ENCODE measurements at regions not wholly inside any gene's neighbourhood (a gene's known extent, or its start where the extent isn't known, plus 50 kb on each side); places are given as distances from the start of the nearest gene placed in this dataset.

DNA sequence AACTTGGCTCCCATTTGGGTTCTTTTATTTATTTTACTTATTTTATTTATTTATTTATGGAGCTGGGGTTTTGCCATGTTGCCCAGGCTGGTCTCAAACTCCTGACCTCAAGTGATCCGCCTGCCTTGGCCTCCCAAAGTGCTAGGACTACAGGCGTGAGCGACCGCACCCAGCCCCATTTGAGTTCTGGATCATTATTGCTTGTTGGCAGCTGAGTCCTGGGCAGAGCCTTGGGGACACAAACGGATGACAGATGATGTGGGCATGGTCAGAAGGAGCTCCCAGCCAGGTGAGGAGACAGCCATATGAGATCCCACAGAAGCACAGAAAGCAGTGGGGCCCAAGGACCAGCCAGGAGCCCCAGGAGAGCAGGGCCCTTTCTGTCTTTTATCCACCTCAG, 254.0 kb downstream of the MATN1 start:
- no peaks in the 10 kb centered on the region for H3K36me3 ChIP-seq
- peaks cover 0 to 10% (median 0%) of the 10 kb centered on the region in 7 donors for H3K27me3 ChIP-seq
- H3K27ac ChIP-seq = no peak overlapping the region
- 71 to 81% methylated on average over 5 of the region's 5 CpGs for WGBS, 2 donors
- no peak for ATAC-seq
- TF ChIP-seq, protein P1, sequence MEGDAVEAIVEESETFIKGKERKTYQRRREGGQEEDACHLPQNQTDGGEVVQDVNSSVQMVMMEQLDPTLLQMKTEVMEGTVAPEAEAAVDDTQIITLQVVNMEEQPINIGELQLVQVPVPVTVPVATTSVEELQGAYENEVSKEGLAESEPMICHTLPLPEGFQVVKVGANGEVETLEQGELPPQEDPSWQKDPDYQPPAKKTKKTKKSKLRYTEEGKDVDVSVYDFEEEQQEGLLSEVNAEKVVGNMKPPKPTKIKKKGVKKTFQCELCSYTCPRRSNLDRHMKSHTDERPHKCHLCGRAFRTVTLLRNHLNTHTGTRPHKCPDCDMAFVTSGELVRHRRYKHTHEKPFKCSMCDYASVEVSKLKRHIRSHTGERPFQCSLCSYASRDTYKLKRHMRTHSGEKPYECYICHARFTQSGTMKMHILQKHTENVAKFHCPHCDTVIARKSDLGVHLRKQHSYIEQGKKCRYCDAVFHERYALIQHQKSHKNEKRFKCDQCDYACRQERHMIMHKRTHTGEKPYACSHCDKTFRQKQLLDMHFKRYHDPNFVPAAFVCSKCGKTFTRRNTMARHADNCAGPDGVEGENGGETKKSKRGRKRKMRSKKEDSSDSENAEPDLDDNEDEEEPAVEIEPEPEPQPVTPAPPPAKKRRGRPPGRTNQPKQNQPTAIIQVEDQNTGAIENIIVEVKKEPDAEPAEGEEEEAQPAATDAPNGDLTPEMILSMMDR (IDR thresholded peaks at IDR 0.05) = no peak
- DNase-seq = no peak
- no peak overlapping the region for H3K4me3 ChIP-seq
- intact Hi-C loops (cut with DNase I) = no loop called here
- no peaks in the 10 kb centered on the region for H3K4me1 ChIP-seq
- H3K9me3 ChIP-seq = no peaks in the 10 kb centered on the region

DNA sequence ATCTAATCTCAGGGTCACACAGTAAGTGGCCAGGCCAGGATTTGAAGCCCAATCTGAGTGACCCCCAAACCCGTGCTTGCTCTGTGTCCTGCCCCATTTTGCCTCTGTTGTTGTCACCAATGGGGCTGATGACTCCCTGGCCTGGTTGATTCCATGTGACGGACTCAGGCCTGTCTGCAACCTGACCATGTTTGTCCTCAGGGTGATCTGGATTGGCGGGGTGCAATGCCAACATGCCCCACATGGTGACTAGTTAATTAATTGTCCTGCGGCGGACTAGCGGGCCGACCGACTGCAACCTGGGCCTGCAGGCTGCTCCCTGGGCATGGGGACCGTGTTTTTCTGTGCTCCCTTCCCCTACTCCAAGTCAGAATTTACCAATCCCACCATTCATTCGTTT, 256.3 kb downstream of the MATN1 start:
- DNase-seq (no peak), ATAC-seq (no peak)
- intact Hi-C loops (cut with DNase I) = no loop called here

GRCh38 chr1:30466610-30467009, 256.8 kb downstream of the MATN1 start:
- TF ChIP-seq, protein P1 (IDR thresholded peaks at IDR 0.05) = no peak
- Histone ChIP-seq H3K4me1 (no peaks in the 10 kb centered on the region), H3K36me3 (no peaks in the 10 kb centered on the region), H3K27me3 (peaks cover 0 to 21% (median 4%) of the 10 kb centered on the region in 7 donors), H3K27ac (no peak overlapping the region), H3K9me3 (no peaks in the 10 kb centered on the region), H3K4me3 (no peak overlapping the region)
- intact Hi-C loops (cut with DNase I) = no loop called here
- ATAC-seq = no peak
- no peak for DNase-seq
- 64 to 75% methylated on average over 3 of the region's 3 CpGs for WGBS, 2 donors

More for the DNA sequence above, 256.3 kb downstream of the MATN1 start:
- peaks cover 0 to 21% (median 4%) of the 10 kb centered on the region in 7 donors for H3K27me3 ChIP-seq
- TF ChIP-seq, protein P1 (IDR thresholded peaks at IDR 0.05) = no peak
- no peak overlapping the region for H3K4me3 ChIP-seq
- WGBS, 2 donors = 84 to 90% methylated on average over 10 of the region's 10 CpGs
- H3K36me3 ChIP-seq = no peaks in the 10 kb centered on the region
- H3K4me1 ChIP-seq = no peaks in the 10 kb centered on the region
- H3K9me3 ChIP-seq = no peaks in the 10 kb centered on the region
- H3K27ac ChIP-seq = no peak overlapping the region

- ATAC-seq = no peak
- Histone ChIP-seq H3K4me1 (no peaks in the 10 kb centered on the region), H3K27me3 (peaks cover 0 to 24% (median 4%) of the 10 kb centered on the region in 7 donors), H3K4me3 (no peak overlapping the region), H3K36me3 (no peaks in the 10 kb centered on the region), H3K27ac (no peak overlapping the region), H3K9me3 (no peaks in the 10 kb centered on the region)
- DNase-seq = no peak
- WGBS, 2 donors = 55 to 62% methylated on average over 4 of the region's 4 CpGs
- TF ChIP-seq, protein P1 (IDR thresholded peaks at IDR 0.05) = no peak
- intact Hi-C loops (cut with DNase I) = no loop called here
These were observed 257.4 kb downstream of the MATN1 start for GRCh38 chr1:30466026-30466425.

Measured in heart right ventricle (tissue), 16 donors.